SK-N-DZ (cell line): ENCODE measurements at regions not wholly inside any gene's neighbourhood (a gene's known extent, or its start where the extent isn't known, plus 50 kb on each side); places are given as distances from the start of the nearest gene placed in this dataset.
"Not testable (repeated sequence)": the region's sequence is repeated elsewhere in the genome, so short reads cannot be mapped to it uniquely, and the experiment has no call there.

Source experiments
- DNase-seq: peaks from one replicate; pipeline ENCODE4 v3.0.0-alpha.2; 2015; ENCODE audit warnings: low spot score

DNA sequence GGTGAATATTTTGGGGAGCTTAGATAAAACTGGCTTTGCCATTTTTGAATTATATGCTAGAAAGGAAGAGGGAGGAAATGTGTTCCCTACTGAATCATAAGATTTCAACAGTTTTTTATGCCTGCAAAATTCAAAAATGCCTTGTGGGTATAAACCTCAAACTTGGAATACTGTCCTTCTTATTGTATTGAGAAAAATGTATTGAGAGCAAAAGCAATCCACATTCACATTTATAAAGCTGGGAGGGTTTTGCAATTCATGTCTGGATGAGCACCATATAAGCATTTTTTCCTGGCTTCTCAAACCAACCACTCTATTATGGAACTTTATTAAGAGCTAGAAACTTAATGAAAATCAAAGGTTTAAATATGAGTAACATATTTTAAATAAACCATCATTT is 289.8 kb downstream of the PCDH7 start:
- no peak for DNase-seq

DNA sequence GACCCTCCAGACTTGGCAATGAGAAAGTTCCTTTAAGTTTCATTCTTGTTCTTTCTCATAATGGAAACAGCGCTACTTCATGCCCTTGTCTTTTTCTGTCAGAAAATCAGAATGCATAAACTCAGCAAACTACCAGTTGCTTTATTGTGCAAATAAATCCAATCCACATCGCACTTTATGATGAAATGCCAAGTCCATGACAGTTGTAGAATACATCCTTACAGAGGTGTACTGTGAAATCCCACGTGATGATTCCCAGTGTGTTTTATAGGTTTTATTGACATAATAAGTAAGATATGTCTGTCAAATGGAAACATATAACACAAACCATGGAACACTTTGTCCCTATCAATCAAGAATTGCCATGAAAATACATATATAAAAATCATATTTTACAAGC is 295.0 kb downstream of the PCDH7 start:
- DNase-seq = no peak

DNA sequence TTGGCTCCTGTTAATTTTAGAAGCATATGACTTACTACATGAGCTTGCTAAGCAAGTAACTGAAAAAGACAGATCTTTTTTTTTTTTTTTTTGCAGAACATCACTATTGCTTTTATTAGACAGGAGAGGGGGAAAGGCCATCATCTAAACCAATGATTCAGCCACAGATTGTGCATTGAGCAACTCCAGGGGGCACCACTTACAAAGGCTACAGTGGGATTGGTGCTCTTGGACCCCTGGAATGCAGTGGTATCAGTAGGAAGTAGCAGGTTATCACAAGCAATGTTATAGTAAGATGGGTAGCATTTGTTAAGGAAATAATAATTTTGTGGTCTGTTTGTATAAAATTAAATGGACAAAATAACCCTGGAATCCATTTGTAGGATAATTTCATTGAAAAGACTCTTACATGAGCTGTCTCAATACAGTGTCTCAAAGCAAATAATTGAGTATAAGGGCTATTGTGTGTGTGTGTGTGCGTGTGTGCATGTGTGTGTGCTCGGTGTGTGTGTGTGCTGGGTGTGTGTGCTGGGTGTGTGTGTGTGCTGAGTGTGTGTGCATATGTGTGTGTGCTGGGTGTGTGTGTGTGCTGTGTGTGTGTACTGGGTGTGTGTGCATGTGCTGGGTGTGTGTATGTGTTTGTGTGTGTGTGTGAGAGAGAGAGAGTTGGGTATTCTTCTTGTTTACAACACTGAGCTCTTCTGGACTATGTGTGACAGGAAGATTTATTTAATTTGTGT is 296.3 kb downstream of the PCDH7 start:
- no peak for DNase-seq

DNA sequence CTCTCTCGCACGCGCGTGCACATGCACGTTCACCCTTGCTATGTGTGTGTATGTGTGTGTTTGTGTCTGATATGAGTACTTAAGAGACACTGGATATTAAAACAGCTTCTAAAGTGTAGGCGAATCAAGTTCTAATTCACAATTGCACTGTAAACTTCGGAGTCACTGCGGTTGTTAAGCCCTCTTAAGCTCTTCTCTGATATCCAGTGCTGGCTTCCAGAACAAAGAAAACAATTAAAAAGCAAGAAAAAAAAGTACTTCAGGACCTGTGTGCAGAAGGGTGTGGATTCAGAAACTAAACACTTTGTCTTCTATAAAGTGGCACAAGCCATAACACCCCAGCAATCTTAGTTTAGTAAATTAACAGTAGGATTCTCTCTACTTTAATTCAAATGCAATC is 300.2 kb downstream of the PCDH7 start:
- DNase-seq = no peak

DNA sequence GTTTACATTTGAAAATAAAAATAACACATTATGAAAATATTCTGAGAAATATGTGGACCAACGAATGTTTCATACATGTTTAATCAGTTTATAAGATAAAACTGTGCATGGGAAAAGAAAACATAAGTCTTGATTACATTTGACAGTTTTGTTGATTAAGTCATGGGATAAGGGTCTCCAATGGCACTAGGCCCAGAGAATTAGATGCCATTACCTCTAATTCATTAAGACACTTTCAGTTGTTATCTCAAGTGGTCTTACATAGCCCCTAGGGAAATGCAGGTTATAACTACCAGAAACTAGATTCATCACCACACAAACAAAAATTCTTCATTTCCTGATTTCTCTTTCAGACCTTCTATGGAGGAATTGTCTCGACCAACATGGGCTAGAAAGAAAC is 300.8 kb downstream of the PCDH7 start:
- peak; percentile 90 for DNase-seq

DNA sequence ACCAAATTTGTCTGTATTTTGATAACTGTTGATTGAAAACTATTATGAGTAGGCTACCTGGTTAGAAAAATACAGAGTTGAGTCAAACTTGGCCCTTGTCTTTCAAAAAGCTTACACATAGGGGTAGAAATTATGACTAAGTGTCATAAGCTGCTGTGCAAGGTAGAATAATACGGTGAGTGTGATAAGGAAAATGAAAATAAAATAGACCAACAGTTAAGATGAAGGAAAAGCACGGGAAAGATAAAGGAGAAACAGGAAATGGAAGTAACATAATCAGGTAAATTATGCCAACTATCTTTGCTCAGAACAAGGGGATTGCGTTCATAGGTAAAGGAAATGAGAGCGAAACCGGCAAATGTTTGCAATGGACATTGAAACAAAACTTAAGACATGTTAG is 302.5 kb downstream of the PCDH7 start:
- no peak for DNase-seq

DNA sequence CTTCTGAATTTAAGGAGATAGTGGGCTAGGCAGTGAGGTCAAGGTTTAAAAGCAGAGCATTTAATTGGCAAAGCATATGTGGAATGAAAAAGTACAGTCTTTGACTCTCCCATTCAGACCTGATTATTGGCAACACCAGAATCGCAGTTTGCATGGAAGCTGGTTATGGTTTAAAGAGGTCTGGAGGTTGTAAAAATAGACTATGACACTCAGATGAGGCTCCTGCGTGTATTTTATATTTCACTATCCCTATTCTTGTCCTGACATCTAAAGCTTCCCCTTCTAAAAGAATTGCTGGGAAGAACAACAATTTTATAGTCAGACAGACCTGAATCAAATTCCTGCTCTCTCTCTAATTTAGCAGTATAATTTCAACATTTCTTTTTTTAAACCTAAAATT is 302.9 kb downstream of the PCDH7 start:
- DNase-seq = no peak

DNA sequence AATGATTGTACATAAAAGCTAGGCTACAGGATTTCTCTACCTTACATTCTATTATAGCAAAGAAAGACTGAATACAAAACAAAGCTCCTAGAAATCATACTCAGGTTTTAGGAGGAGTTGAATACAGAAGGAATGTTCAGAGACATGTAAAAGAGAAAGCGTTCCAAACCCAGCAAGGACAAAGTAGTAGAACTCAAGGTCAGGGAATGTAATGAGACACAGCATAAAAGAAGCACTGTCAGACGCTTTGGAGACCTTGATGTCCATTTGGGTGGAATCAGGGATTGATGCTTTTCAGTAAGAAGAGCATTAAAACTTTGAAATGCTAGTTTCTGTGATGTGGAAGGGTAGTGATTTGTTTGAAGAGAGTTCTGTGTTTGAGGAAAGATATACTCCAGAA is 303.6 kb downstream of the PCDH7 start:
- DNase-seq = no peak

DNA sequence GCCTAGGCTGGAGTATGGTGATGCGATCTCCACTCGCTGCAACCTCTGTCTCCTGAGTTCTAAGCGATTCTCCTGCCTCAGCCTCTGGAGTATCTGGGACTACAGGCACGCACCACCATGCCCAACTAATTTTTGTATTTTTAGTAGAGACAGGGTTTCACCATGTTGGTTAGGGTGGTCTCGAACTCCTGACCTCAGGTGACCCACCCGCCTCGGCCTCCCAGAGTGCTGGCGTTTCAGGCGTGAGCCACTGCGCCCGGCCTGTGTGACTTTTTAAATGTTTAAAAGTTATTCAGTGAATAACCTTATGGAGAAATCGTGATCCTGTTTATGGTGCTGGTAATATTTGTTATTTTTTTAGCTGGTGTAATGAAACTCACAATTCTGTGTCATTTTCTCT is 304.6 kb downstream of the PCDH7 start:
- DNase-seq = not testable (repeated sequence)

DNA sequence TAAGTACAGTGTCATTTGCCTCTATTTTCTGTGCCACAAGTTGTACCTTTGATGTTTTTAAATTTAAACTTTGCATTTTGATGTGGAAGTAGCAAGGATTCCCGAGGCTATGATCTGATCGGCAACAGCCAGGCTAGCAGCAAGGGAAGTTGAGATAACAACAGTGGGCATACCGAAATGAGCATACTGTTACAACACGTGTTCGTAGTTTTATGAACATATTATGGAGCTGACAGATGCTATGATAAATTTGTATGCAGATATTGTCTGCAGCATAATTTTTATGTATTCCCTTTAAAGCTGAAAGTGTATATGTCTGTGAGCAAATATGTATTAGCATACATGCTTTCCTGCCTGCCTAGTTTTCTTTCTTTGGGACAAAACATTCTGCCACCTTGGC is 306.1 kb downstream of the PCDH7 start:
- DNase-seq = no peak

DNA sequence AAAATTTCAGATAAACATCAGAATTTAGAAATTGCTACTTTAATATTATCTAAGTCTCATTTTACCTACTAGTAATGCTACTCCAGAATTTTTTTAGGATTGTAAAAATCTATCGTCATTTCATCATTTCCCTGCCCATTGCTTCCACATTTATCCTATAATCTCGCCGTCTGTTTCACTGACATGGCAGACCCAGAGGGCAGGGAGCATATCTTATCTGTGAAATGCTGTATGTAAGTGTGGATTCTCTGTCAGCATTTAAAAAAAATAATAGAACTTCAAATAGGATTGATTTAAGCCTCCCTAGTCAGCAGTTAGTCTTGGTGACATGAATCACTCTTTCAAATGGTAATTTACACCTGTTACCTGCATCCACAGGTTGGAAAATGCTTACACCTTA is 314.4 kb downstream of the PCDH7 start:
- no peak for DNase-seq

DNA sequence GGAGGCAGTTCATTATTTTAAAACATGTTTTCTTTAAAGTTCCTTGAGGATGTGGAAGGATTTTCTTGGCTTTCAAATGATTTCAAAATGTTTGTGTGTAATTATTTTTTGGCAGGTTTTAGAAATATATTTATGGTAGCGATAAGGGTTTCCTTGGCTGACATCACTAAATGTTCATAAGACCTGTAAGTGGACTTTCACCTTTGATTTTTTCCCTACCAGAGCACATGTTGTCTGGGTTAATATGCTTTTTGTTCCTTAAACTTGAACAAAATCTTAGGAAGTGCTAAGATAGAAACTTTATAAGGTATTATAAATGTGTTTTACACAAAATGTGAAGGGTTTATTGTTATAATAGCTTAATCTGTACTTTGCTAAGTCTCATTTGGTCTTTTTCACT is 315.6 kb downstream of the PCDH7 start:
- no peak for DNase-seq

DNA sequence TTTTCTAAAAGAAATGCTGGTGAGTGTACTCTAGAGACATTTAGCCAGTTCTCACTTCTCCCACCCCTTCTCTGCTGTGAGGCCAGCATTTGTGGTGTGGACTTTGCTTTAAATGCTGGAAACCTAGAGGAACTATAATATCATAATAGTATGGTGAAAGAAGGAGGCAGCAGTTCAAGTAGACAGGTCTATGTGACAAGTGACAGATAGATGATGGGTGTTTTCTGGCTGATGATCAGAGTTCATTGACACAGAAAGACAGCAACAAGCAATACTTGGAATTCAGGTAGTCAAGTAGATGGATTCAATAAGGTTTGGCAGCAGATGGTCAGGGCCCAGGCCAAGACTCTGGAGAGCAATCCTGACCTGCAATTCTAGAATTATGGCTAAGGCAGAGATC is 317.5 kb downstream of the PCDH7 start:
- DNase-seq = no peak

DNA sequence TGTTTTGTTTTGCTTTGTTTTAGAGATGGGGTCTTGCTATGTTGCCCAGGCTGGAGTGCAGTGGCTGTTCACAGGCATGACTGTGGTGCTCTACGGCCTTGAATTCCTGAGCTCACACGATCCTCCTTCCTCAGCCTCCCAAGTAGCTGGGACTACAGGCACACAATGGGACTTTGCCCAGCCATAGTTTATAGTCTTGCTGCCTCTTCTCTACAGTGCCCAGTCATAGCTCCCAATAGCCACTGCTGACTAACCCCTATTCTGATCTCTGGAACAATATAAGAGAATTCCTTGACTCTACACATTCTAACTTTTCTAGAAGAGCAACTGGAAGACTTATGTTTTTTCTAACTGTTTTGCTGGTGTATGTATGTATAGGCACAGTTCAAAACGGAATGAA is 319.2 kb downstream of the PCDH7 start:
- DNase-seq = no peak

DNA sequence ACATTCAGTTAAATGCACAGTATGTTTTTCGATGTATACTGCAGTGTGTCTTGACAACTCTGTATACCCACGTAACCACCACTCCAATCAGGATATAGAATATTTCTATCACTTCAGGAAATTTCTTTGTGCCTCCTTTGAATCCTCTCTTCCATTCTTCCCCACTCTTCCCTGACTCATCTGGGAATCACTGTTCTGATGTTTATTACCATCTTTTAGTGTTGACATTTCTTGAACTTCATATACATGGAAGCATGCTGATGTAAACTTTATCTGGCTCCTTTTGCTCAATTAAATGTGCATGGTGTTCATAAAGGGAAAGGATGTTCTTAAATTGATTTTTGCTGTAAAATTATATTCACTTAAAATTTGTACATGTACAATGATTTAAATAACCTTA is 319.9 kb downstream of the PCDH7 start:
- DNase-seq = no peak

DNA sequence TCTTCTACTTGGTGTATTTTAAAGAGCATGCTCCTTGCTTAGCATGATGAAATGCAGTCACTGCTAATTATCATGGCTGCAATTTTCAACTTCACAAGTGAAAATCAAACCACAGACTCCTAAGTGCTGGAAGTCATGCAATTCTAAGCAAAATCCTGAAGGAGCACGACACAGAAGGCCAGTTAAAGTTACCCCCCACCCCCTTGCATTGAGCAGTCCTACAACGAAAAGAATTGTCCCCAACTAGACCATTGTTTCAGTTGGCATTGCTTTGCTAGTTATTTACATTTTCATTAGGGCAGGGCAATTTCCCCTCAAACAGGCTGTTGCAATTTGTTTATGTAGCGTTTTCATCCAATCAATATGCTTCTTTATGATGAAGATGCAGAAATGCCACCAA is 321.2 kb downstream of the PCDH7 start:
- DNase-seq = no peak

DNA sequence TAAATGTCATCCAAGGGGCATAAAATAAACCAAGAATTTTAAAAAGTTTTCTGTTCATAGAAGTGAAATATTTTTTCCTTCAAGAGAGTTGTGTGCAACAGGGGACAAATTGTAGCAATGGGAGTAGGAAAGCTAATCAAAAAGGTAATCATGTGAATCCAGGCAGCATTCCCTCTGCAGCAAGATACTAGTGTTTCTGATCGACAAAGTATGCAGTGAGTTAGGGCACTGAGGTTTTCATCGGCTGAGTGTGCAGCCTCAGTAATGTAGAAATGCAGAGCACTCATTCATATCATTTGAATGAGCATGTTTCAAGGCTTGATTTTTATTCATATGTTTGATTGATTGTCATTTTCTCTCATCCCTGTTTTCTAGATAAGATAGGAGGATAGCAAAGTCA is 321.7 kb downstream of the PCDH7 start:
- DNase-seq = no peak

DNA sequence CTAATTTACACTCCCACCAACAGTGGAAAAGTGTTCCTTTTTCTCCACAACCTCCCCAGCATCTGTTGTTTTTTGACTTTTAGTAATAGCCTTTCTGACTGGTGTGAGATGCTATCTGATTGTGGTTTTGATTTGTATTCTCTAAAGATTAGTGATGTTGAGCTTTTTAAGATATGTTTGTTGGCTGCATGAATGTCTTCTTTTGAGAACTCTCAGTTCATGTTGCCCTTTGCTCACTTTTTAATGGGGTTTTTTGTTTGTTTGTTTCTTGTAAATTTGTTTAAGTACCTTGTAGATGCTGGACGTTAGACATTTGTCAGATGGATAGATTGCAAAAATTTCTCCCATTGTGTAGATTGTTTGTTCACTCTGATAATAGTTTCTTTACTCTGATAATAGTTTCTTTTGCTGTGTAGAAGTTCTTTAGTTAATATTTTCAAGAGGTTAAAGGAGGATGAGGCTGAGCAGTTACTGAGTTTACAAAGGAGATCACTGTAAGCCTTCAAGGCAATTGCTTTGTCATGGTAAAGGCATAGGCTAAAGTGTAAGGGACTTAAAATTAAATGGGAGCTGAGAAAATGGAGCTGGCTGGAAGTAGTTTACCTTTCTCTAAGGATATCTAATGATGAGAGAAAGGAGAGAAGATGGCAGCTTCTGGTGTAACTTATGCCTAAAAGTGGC is 323.4 kb downstream of the PCDH7 start:
- DNase-seq = no peak

DNA sequence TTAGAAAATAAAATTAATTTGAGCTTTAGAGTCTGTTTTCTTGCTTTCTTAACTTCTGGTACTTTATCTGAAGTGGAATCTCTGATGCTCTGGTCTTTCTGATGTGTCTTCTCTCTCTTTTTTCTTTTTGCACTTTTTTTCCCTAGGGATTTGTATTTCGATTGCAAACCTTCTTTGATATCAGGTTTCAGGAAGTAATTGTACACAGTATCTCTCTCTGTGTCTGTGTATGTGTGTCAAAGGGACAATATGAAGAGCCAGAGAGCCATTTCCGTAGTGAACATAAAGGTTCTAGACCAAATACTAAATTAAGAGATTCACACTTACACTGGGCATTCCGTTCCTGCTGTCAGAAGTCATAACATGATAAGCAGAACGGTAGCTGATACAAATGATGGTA is 325.0 kb downstream of the PCDH7 start:
- peak; percentile 33 for DNase-seq

DNA sequence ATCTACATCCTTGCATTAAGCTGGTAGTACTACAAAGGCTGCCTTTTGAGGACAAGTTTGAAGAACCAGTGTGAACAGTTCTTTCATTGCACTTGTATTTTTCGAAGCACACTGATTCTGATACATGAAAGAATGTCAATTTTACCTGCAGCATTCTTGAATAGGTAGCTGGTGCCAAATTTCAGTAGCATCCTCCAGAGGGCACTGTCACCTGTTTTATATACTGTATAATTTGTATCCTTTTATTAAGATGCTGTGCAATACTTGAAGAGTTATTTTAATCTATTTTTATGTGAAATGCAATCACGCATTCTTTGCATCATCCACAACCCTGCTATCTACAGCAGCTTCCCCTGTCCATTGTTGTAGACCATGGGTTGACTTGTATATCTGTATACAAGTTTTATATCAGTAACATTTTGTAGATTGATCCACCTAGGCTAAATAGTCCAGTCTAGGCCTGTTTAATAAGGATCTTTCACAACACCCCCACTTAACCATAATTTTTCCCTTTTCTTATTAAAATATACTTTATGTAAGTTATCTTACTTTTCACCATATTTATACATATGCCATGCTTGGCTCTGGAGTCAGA is 325.7 kb downstream of the PCDH7 start:
- peak; percentile 38 for DNase-seq

DNA sequence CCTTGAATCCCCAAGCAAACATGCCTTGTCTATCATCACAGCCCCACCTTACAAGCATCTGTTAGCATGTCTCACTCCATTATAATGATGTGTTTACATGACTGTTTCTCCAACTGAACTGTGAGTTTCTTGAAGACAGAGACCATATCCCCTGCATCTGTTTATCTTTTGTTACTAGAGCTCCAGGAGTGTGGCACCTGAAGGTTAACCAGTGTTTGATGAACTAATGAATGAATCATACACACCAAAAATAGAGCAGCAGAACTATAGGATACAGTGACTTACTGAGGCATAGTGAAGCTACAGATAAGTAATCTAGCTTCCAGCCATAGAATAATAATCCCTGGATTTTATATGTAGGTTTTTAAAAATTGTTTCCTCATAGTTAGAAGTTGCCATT is 331.0 kb downstream of the PCDH7 start:
- no peak for DNase-seq

DNA sequence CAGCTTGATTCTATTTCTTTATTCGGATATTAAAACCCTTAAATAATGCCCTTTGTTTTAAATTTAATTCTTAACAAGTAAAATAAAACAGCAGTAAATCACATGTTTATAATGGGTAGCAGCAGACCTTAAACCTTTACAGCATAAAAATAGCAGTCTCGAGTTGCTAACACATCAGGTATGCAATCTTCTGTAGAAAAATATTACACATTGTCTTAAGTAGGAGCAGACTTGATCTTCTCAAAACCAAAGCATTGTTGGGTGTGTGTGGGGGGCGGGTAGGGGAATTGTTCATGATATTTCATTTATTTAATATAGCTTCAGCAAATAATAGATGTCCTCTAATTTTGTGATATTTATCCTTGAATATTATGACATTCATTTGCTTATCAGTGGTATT is 331.4 kb downstream of the PCDH7 start:
- DNase-seq = no peak

DNA sequence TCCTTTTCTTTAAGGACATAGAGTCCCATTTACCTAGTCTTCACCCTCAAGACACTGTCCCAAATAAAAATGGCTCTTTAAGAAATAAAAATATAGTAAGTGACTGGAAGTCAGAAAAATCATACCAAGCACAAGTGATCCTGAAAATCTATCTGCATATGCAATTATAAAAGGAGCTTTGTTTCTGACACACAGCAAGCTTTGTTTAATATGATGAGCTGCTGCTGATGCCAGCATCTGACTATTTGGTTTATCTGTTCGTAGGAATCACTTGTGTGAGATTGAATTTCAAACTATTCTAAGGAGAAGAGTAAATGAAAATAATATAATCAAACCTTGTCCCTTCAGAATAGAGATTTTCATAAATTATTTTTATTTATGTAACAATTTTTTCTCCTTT is 332.4 kb downstream of the PCDH7 start:
- DNase-seq = no peak
